H1 (cell line): ENCODE measurements at regions not wholly inside any gene's neighbourhood (a gene's known extent, or its start where the extent isn't known, plus 50 kb on each side); places are given as distances from the start of the nearest gene placed in this dataset.

Experiments
- CTCF ChIA-PET: fragments of 300-600 bp; sonication (Branson Sonifier 250); formaldehyde crosslinking; loops from one replicate; lab custom pipeline; 2021; ENCODE audit not compliant: partially characterized antibody; lab: Charles Lee
- POLR2A ChIA-PET: fragments of 300-600 bp; sonication (Branson Sonifier 250); formaldehyde crosslinking; loops from one replicate; lab custom pipeline; 2021; ENCODE audit warnings: inconsistent platforms; ENCODE audit not compliant: partially characterized antibody; lab: Charles Lee
- DNase-seq, 2 experiments: peaks; one replicate each; pipeline versions ENCODE4 v3.0.0 to v3.0.0-alpha.2; 2010 to 2022; ENCODE audit warnings: low spot score in 2 of 2, low read depth in 1 of 2, mixed read lengths in 1 of 2
- FAIRE-seq: peaks from 2 replicates; lab custom pipeline; 2011; peaks lifted over from hg19 to GRCh38; lab: Jason Lieb, UNC
- H2AFZ ChIP-seq: 2 replicates; pipeline ENCODE4 v1.8.1; 2012; ENCODE audit warnings: low read length, inconsistent platforms
- H2AK5ac ChIP-seq: 2 replicates; pipeline ENCODE4 v1.6.1; 2013; ENCODE audit warnings: low read depth, low read length
- H2BK120ac ChIP-seq: replicated peaks from 2 replicates; pipeline ENCODE3; 2013; ENCODE audit warnings: low read depth, low read length, inconsistent platforms
- H2BK12ac ChIP-seq: 2 replicates; pipeline ENCODE4 v1.6.1; 2013; ENCODE audit warnings: low read depth, low read length
- H2BK15ac ChIP-seq: 2 replicates; pipeline ENCODE4 v1.6.1; 2013; ENCODE audit warnings: low read length
- H2BK20ac ChIP-seq: 2 replicates; pipeline ENCODE4 v1.6.1; 2013; ENCODE audit warnings: low read length
- H2BK5ac ChIP-seq: 2 replicates; pipeline ENCODE4 v1.6.1; 2013; ENCODE audit warnings: low read depth, low read length
- H3K14ac ChIP-seq: 2 replicates; pipeline ENCODE4 v1.6.1; 2013; ENCODE audit warnings: inconsistent platforms; ENCODE audit not compliant: insufficient read length
- H3K18ac ChIP-seq: 2 replicates; pipeline ENCODE4 v1.6.1; 2013; ENCODE audit warnings: low read length; ENCODE audit errors: extremely low read depth
- H3K23ac ChIP-seq: 2 replicates; pipeline ENCODE4 v1.6.1; 2013; ENCODE audit warnings: inconsistent platforms; ENCODE audit not compliant: insufficient read length
- H3K23me2 ChIP-seq: 2 replicates; pipeline ENCODE4 v1.6.1; 2013; ENCODE audit warnings: low read depth, low read length
- H3K27ac ChIP-seq: 2 replicates; pipeline ENCODE4 v1.6.1; 2011; ENCODE audit warnings: low read depth, low read length, inconsistent platforms
- H3K27me3 ChIP-seq, 4 experiments: replicated peaks in 1 of 4; 1 replicate in 1 of 4; 2 replicates in 3 of 4; pipeline versions ENCODE4 v1.6.1 to v1.8.1; 2011 to 2013; ENCODE audit warnings: low read length in 3 of 4, mild to moderate bottlenecking in 3 of 4, inconsistent platforms in 2 of 4, mixed read lengths in 2 of 4, moderate library complexity in 1 of 4; ENCODE audit not compliant: control insufficient read depth in 3 of 4, insufficient read depth in 3 of 4; ENCODE audit errors: extremely low read depth in 1 of 4
- H3K36me3 ChIP-seq, 4 experiments: 2 replicates each; pipeline versions ENCODE4 v1.6.1 to v1.8.1; 2011 to 2013; ENCODE audit warnings: mild to moderate bottlenecking in 4 of 4, low read length in 3 of 4, moderate library complexity in 2 of 4, control low read depth in 1 of 4, inconsistent platforms in 1 of 4; ENCODE audit not compliant: insufficient read depth in 4 of 4, control insufficient read depth in 2 of 4
- H3K4ac ChIP-seq: replicated peaks from 2 replicates; pipeline ENCODE3; 2013; ENCODE audit warnings: low read length, low read depth, mixed read lengths, inconsistent platforms; ENCODE audit not compliant: insufficient read length
- H3K4me1 ChIP-seq, 4 experiments: replicated peaks in 1 of 4; 1 replicate in 1 of 4; 2 replicates in 3 of 4; pipeline versions ENCODE4 v1.6.1 to v1.8.1; 2011 to 2013; ENCODE audit warnings: low read length in 3 of 4, inconsistent platforms in 2 of 4, mixed read lengths in 1 of 4; ENCODE audit not compliant: insufficient read depth in 4 of 4, control insufficient read depth in 3 of 4
- H3K4me2 ChIP-seq, 2 experiments: 2 replicates each; pipeline versions ENCODE4 v1.6.1 to v1.8.1; 2011 to 2013; ENCODE audit warnings: low read depth in 2 of 2, low read length in 2 of 2, control low read depth in 1 of 2, inconsistent platforms in 1 of 2, mild to moderate bottlenecking in 1 of 2; ENCODE audit not compliant: insufficient read depth in 1 of 2
- H3K4me3 ChIP-seq, 4 experiments: fragments of 200-600, 300-600 bp in 1 of 4; sonication (generic), shearing (Covaris generic), sonication (Bioruptor Twin) in 1 of 4; 2 replicates each; pipeline versions ENCODE4 v1.5.1 to v1.8.1; 2011 to 2016; ENCODE audit warnings: low read length in 4 of 4, low read depth in 3 of 4, control low read depth in 2 of 4, inconsistent platforms in 2 of 4, mild to moderate bottlenecking in 2 of 4, mixed read lengths in 1 of 4, moderate library complexity in 1 of 4; ENCODE audit not compliant: insufficient read depth in 2 of 4; ENCODE audit errors: extremely low read depth in 1 of 4
- H3K56ac ChIP-seq: replicated peaks from 2 replicates; pipeline ENCODE3; 2013; ENCODE audit warnings: low read depth, mild to moderate bottlenecking, mixed read lengths, low read length, inconsistent platforms; ENCODE audit not compliant: insufficient read length
- H3K79me1 ChIP-seq: 2 replicates; pipeline ENCODE4 v1.6.1; 2013; ENCODE audit warnings: low read depth, low read length, control low read depth
- H3K79me2 ChIP-seq, 2 experiments: 2 replicates each; pipeline versions ENCODE4 v1.6.1 to v1.8.1; 2012 to 2013; ENCODE audit warnings: low read length in 2 of 2, mild to moderate bottlenecking in 2 of 2, inconsistent platforms in 1 of 2; ENCODE audit not compliant: insufficient read depth in 2 of 2, control insufficient read depth in 1 of 2
- H3K9ac ChIP-seq, 4 experiments: replicated peaks in 1 of 4; 1 replicate in 1 of 4; 2 replicates in 3 of 4; pipeline versions ENCODE4 v1.6.1 to v1.8.1; 2011 to 2013; ENCODE audit warnings: low read depth in 3 of 4, low read length in 3 of 4, control low read depth in 2 of 4, mild to moderate bottlenecking in 2 of 4, moderate library complexity in 2 of 4, inconsistent platforms in 1 of 4; ENCODE audit errors: extremely low read depth in 1 of 4
- H3K9me3 ChIP-seq, 2 experiments: 2 replicates each; pipeline versions ENCODE4 v1.6.1 to v1.8.1; 2012 to 2013; ENCODE audit warnings: mild to moderate bottlenecking in 2 of 2, moderate library complexity in 2 of 2, control low read depth in 1 of 2, inconsistent platforms in 1 of 2, low read depth in 1 of 2, low read length in 1 of 2, mixed read lengths in 1 of 2; ENCODE audit not compliant: insufficient read depth in 2 of 2
- H4K20me1 ChIP-seq, 2 experiments: replicated peaks in 1 of 2; 2 replicates each; pipeline versions ENCODE3 to v1.8.1; 2011 to 2013; ENCODE audit warnings: inconsistent platforms in 2 of 2, low read length in 2 of 2, mild to moderate bottlenecking in 1 of 2; ENCODE audit not compliant: insufficient read depth in 2 of 2, control insufficient read depth in 1 of 2
- H4K5ac ChIP-seq: 2 replicates; pipeline ENCODE4 v1.6.1; 2013; ENCODE audit warnings: low read length, low read depth, mixed read lengths, inconsistent platforms; ENCODE audit not compliant: insufficient read length
- H4K8ac ChIP-seq: 2 replicates; pipeline ENCODE4 v1.8.0; 2013; ENCODE audit warnings: mild to moderate bottlenecking, moderate library complexity, low read length, inconsistent platforms; ENCODE audit not compliant: insufficient read depth; ENCODE audit errors: extremely low read depth
- H4K91ac ChIP-seq: replicated peaks from 2 replicates; pipeline ENCODE3; 2013; ENCODE audit warnings: low read length, mixed read lengths, inconsistent platforms; ENCODE audit not compliant: insufficient read length
- BCL11A ChIP-seq, 2 experiments: IDR thresholded peaks; one replicate each; pipeline ENCODE4 v1.6.1; 2011; ENCODE audit warnings: low read depth in 2 of 2, low read length in 2 of 2, mild to moderate bottlenecking in 2 of 2
- CTBP2 ChIP-seq: IDR thresholded peaks from 2 replicates; pipeline ENCODE4 v1.7.0; 2011; ENCODE audit warnings: borderline replicate concordance, mild to moderate bottlenecking, moderate library complexity, mixed read lengths, low read length; ENCODE audit not compliant: insufficient read depth, insufficient read length
- HDAC2 ChIP-seq, 2 experiments: fragments of 300-600 bp in 1 of 2; sonication (generic) in 1 of 2; IDR thresholded peaks; 2 replicates each; pipeline ENCODE4 v1.6.1; 2011 to 2012; ENCODE audit warnings: low read depth in 2 of 2, low read length in 2 of 2, mild to moderate bottlenecking in 2 of 2, moderate library complexity in 2 of 2, borderline replicate concordance in 1 of 2, inconsistent platforms in 1 of 2
- KDM5A ChIP-seq: fragments of 200-600 bp; IDR thresholded peaks from 2 replicates; pipeline ENCODE4 v1.7.1; 2012; ENCODE audit warnings: mild to moderate bottlenecking, low read length, inconsistent platforms, mixed read lengths
- MAFK ChIP-seq: IDR thresholded peaks from 2 replicates; pipeline ENCODE4 v1.6.1; 2012; ENCODE audit warnings: low read depth, mild to moderate bottlenecking, improper control_type of control experiment, low read length
- SAP30 ChIP-seq: fragments of 300-600 bp; sonication (generic); IDR thresholded peaks from 2 replicates; pipeline ENCODE4 v1.7.1; 2012; ENCODE audit warnings: low read length, moderate library complexity, mild to moderate bottlenecking, inconsistent platforms; ENCODE audit not compliant: insufficient read depth, insufficient replicate concordance
- WGBS, 2 experiments: shearing (Covaris generic) in 1 of 2; methylation state at CpG; one replicate each; pipeline versions ENCODE4 v1.1.6 to v1.1.7; 2013 to 2015; ENCODE audit warnings: low lambda C conversion rate in 2 of 2, mixed read lengths in 2 of 2, inconsistent platforms in 1 of 2, low coverage in 1 of 2, missing lambda C conversion rate in 1 of 2; ENCODE audit not compliant: insufficient replicate concordance in 2 of 2, insufficient coverage in 1 of 2, insufficient read length in 1 of 2; ENCODE audit errors: extremely low coverage in 1 of 2, missing lambda C conversion rate in 1 of 2; 5-methylcytosine and 5-hydroxymethylcytosine counted together

DNA sequence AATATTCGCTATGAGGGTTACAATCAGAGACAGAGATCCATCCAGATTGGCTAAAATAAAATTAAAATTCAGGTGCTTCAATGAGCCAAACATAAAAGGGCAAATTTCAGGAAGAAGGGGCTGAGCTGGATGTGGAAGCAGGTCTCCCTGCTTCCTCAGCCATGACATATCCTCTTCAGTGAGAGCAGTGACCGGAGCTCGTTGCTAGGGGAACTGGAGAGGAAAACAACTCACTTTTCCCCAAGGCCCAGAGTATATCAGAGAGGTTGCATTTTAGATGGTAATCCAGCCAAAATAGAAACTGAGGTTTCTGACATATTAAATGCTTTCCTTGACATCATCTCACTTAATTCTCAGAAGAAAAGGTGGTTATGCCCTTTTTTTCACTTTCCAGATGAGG, 503.5 kb downstream of the HS3ST4 start:
- FAIRE-seq: no peak
- Histone ChIP-seq H3K23me2 (no peaks in the 10 kb centered on the region), H4K8ac (no peak overlapping the region), H3K9ac (no peak overlapping the region), H3K36me3 (no peaks in the 10 kb centered on the region), H2BK12ac (no peak overlapping the region), H2AFZ (no peak overlapping the region), H3K23ac (no peak overlapping the region), H2BK15ac (no peak overlapping the region), H3K79me2 (no peaks in the 10 kb centered on the region), H3K56ac (no peak overlapping the region), H3K4me1 (peaks cover 0 to 2% (median 0%) of the 10 kb centered on the region in 4 experiments; a peak in 1 of 7 replicates), H2BK20ac (no peak overlapping the region), H3K27ac (no peak overlapping the region), H2BK5ac (no peak overlapping the region), H3K4me2 (no peak overlapping the region), H2AK5ac (no peak overlapping the region), H3K79me1 (no peaks in the 10 kb centered on the region), H4K91ac (no peak overlapping the region), H2BK120ac (no peak overlapping the region), H3K9me3 (no peaks in the 10 kb centered on the region), H3K18ac (no peak overlapping the region), H4K5ac (no peak overlapping the region), H4K20me1 (no peaks in the 10 kb centered on the region), H3K4ac (no peak overlapping the region), H3K4me3 (no peak overlapping the region), H3K27me3 (no peaks in the 10 kb centered on the region), H3K14ac (no peak overlapping the region)
- no peak for DNase-seq
- TF ChIP-seq HDAC2 (IDR thresholded peaks at IDR 0.05; ENCODE audit: borderline replicate concordance in 1 of 2, low read depth in 2 of 2, low read length in 2 of 2): no peak
- TF ChIP-seq SAP30: no peak
- no peak for TF ChIP-seq KDM5A
- no peak for TF ChIP-seq MAFK
- no peak for TF ChIP-seq CTBP2
- TF ChIP-seq BCL11A (IDR thresholded peaks at IDR 0.05; ENCODE audit: low read depth in 2 of 2, low read length in 2 of 2): no peak
- ChIA-PET POLR2A (no interaction called here), CTCF (interaction anchor here (0.6 kb wide), 1 partner anchor 919 kb away, joined by 3 read pairs; no protein-coding TSS in a partner anchor)
- 95% methylated on average over 3 of the region's 3 CpGs; no CpG with 5 or more reads in 1 of the 2 experiments for WGBS, 2 experiments
